Breast epithelium (tissue), 4 donors: ENCODE measurements at regions not wholly inside any gene's neighbourhood (a gene's known extent, or its start where the extent isn't known, plus 50 kb on each side); places are given as distances from the start of the nearest gene placed in this dataset.

Source experiments
- DNase-seq, 2 donors: peaks; one replicate each; pipeline ENCODE4 v3.0.0-alpha.2; 2019; ENCODE audit warnings: low spot score in 2 of 2
- H3K27ac ChIP-seq, 2 donors: fragments of 200-600 bp; sonication (generic) in 1 of 2; one replicate each; pipeline ENCODE4 v1.5.1; 2016 to 2019; ENCODE audit warnings: mild to moderate bottlenecking in 1 of 2
- H3K27me3 ChIP-seq, 2 donors: fragments of 200-600 bp; sonication (generic) in 1 of 2; one replicate each; pipeline versions ENCODE4 v1.5.1 to v1.6.0; 2017 to 2019; ENCODE audit warnings: control low read depth in 1 of 2, mild to moderate bottlenecking in 1 of 2
- H3K36me3 ChIP-seq: fragments of 200-600 bp; one replicate; pipeline ENCODE4 v1.5.1; 2019
- H3K4me1 ChIP-seq, 2 donors: fragments of 200-600 bp; sonication (generic); one replicate each; pipeline ENCODE4 v1.5.1; 2016 to 2019; ENCODE audit warnings: control low read depth in 1 of 2
- H3K4me3 ChIP-seq, 3 donors: fragments of 200-600 bp; sonication (generic); 1 replicate in 2 of 3; 2 replicates in 1 of 3; pipeline ENCODE4 v1.5.1; 2016 to 2019; ENCODE audit warnings: mild to moderate bottlenecking in 3 of 3, moderate library complexity in 2 of 3
- H3K9me3 ChIP-seq, 2 donors: fragments of 200-600 bp; sonication (generic) in 1 of 2; one replicate each; pipeline ENCODE4 v1.5.1; 2016 to 2019; ENCODE audit warnings: control low read depth in 1 of 2
- POLR2A ChIP-seq: fragments of 450-650 bp; IDR thresholded peaks from one replicate; pipeline ENCODE4 v1.6.1; 2016; ENCODE audit warnings: antibody characterized with exemption, mild to moderate bottlenecking, moderate library complexity
- POLR2AphosphoS5 ChIP-seq, 3 donors: sonication (generic); formaldehyde crosslinking; IDR thresholded peaks; one replicate each; pipeline ENCODE4 v1.6.1; 2017; ENCODE audit warnings: antibody characterized with exemption in 3 of 3
- intact Hi-C: fragments of 100-400 bp; cut with DNase I; formaldehyde crosslinking; loops from one replicate; pipeline ENCODE4 v1.15.1; 2023; ENCODE audit warnings: low total_unique reads
- TF ChIP-seq, protein P1 (sequence below), 3 donors: fragments of 450-650 bp; IDR thresholded peaks; one replicate each; pipeline ENCODE4 v1.5.1; 2016 to 2017; ENCODE audit warnings: antibody characterized with exemption in 3 of 3, mild to moderate bottlenecking in 3 of 3, moderate library complexity in 3 of 3

DNA sequence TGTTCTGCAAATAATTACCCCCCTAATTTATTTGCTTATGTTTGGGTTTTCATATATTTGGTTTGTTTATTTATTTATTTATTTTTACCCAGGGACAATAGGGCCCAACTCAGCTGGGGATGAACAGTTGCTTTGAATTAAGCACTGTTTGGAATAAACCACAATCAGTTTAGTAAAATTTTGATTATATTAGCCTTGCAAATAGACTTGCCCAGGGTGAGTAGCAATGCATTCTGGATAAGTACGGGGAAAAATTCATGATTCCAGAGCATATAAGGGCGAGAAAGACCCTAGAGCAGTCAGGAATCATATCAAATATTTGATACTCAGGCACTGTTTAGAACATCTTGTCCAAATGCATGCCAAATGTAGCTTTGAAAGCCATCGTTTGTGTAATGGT lies 242.7 kb downstream of the OMA1 start:
- Histone ChIP-seq H3K27ac (no peak overlapping the region), H3K9me3 (no peaks in the 10 kb centered on the region), H3K27me3 (no peaks in the 10 kb centered on the region), H3K36me3 (no peaks in the 10 kb centered on the region), H3K4me3 (no peak overlapping the region), H3K4me1 (no peaks in the 10 kb centered on the region)
- no peak for DNase-seq
- intact Hi-C loops = no loop called here
- TF ChIP-seq POLR2AphosphoS5 (IDR thresholded peaks at IDR 0.05) = no peak
- TF ChIP-seq POLR2A = no peak
- TF ChIP-seq, protein P1, sequence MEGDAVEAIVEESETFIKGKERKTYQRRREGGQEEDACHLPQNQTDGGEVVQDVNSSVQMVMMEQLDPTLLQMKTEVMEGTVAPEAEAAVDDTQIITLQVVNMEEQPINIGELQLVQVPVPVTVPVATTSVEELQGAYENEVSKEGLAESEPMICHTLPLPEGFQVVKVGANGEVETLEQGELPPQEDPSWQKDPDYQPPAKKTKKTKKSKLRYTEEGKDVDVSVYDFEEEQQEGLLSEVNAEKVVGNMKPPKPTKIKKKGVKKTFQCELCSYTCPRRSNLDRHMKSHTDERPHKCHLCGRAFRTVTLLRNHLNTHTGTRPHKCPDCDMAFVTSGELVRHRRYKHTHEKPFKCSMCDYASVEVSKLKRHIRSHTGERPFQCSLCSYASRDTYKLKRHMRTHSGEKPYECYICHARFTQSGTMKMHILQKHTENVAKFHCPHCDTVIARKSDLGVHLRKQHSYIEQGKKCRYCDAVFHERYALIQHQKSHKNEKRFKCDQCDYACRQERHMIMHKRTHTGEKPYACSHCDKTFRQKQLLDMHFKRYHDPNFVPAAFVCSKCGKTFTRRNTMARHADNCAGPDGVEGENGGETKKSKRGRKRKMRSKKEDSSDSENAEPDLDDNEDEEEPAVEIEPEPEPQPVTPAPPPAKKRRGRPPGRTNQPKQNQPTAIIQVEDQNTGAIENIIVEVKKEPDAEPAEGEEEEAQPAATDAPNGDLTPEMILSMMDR (IDR thresholded peaks at IDR 0.05) = no peak

DNA sequence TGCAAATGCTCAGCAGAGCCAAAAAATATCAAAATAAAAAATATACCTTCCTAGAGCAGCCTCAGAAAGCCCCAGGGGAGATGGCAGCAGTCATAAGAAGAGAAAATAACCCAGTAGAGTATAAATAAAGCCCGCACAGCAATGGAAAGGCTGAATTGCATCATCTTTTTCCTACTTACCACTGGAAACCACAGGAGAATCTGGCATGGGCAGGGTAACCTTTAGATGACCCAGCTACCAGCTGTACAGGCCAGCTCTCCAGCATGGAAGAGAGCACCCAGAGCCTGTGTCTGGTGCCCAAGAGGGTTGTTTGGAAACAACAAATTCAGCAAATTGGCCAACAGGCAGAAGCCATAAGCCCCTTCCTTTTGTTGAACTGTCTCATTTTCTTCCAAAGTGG lies 253.1 kb downstream of the OMA1 start:
- intact Hi-C loops = no loop called here
- Histone ChIP-seq H3K4me3 (no peak overlapping the region), H3K36me3 (no peaks in the 10 kb centered on the region), H3K27ac (no peak overlapping the region), H3K4me1 (no peaks in the 10 kb centered on the region), H3K9me3 (no peaks in the 10 kb centered on the region), H3K27me3 (no peaks in the 10 kb centered on the region)
- no peak for DNase-seq
- no peak for TF ChIP-seq POLR2AphosphoS5 (IDR thresholded peaks at IDR 0.05)
- TF ChIP-seq, protein P1 (IDR thresholded peaks at IDR 0.05) = no peak
- TF ChIP-seq POLR2A = no peak

DNA sequence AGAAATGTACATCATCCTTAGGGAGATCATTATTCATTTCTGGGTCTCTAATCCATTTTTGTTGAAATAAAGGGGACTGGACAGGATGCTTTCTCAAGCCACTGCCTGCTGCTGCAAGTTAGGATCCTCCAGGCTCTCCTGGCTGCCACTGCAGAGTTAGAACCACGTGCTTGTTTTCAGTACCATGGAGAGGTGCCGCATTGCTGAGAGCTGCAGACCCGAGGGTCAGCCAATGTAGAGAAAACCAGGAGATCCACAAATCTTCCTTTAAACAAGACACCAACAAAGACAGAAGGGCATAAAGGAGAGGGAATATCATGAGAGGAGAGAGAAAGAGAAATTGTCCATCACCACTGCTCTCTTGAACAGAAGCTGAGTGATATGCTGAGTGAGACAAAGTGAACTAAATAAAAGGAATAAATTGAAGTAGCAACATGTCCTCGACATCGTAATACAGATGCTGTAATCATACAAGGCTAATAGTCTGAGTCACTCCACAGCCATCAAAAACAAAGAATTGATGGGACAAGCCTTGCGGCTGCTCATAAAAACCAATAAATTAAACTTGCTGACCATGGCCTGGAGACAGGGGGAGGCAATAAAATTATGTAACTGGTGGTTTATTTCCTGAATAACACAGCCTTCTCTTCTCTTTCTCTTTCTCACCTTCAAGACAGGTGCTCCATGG lies 255.7 kb downstream of the OMA1 start:
- Histone ChIP-seq H3K27ac (no peak overlapping the region), H3K4me1 (no peaks in the 10 kb centered on the region), H3K4me3 (no peak overlapping the region), H3K27me3 (no peaks in the 10 kb centered on the region), H3K36me3 (no peaks in the 10 kb centered on the region), H3K9me3 (no peaks in the 10 kb centered on the region)
- no peak for DNase-seq
- TF ChIP-seq, protein P1 (IDR thresholded peaks at IDR 0.05) = no peak
- TF ChIP-seq POLR2AphosphoS5 (IDR thresholded peaks at IDR 0.05) (no peak), POLR2A (no peak)
- intact Hi-C loops = no loop called here

DNA sequence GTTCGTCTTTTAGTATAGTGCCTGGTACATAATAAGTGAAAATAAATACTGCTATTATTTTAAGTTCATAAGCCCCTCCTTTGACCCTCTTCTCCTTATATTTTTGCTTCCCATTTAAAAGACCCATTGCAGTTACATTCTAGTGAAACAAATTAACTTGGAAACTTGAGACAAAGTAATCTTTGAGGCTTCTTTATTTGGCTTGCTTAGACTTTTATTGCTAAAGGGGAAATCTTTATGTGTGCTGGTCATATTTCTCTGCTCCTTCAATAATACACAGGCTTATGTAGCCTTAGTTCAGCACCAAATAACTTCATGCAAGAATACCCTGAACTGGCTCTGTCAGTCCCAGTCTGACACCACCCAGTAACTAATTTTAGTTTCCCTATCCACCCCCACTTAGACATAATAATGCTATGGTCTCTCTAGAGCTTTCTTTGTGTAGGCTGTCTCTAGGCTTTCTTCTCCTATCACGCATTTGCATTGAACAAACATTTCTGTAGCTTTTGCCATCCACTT lies 257.8 kb downstream of the OMA1 start:
- Histone ChIP-seq H3K4me3 (no peak overlapping the region), H3K9me3 (no peaks in the 10 kb centered on the region), H3K27me3 (no peaks in the 10 kb centered on the region), H3K4me1 (no peaks in the 10 kb centered on the region), H3K27ac (no peak overlapping the region), H3K36me3 (no peaks in the 10 kb centered on the region)
- intact Hi-C loops = no loop called here
- TF ChIP-seq POLR2A (no peak), POLR2AphosphoS5 (IDR thresholded peaks at IDR 0.05) (no peak)
- TF ChIP-seq, protein P1 (IDR thresholded peaks at IDR 0.05) = no peak
- no peak for DNase-seq

DNA sequence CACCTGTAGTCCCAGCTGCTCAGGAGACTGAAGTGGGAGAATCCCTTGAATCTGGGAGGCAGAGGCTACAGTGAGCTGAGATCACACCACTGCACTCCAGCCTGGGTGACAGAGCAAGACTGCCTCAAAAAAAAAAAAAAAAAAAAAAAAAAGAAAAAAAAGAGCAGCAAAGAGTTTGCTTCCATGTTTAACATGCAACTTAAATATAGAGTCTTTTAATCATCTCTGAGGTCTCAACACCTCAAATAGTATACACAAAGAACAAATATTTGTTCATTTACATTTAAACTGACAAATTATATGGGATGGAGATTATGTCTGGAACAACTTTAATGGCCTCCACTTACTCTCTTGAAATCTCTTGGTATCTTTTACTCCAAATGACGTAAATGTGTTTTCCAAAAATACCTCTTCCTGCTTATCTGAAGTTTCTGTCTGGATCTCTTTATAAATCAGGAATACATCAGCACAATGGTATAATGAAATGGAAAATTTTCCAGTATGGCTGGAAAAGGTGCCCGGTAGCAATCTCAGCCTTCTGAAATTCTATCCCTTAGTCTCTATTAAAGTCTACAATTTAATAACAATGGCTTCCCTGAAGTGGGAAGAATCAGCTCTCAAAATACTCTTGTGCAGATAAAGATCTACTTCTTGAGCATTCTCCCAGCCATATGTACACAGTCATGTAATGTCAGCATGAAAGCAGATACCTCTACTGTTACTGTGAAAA lies 258.5 kb downstream of the OMA1 start:
- no peaks in the 10 kb centered on the region for H3K4me1 ChIP-seq
- DNase-seq = no peak
- no peak overlapping the region for H3K27ac ChIP-seq
- no peaks in the 10 kb centered on the region for H3K27me3 ChIP-seq
- H3K4me3 ChIP-seq = no peak overlapping the region
- intact Hi-C loops = no loop called here
- TF ChIP-seq POLR2AphosphoS5 (IDR thresholded peaks at IDR 0.05) = no peak
- TF ChIP-seq POLR2A = no peak
- TF ChIP-seq, protein P1 (IDR thresholded peaks at IDR 0.05) = no peak
- H3K36me3 ChIP-seq = no peaks in the 10 kb centered on the region
- H3K9me3 ChIP-seq = no peaks in the 10 kb centered on the region
